K562 (cell line): ENCODE measurements at regions not wholly inside any gene's neighbourhood (a gene's known extent, or its start where the extent isn't known, plus 50 kb on each side); places are given as distances from the start of the nearest gene placed in this dataset.

Experiments
- CBX5 ChIP-seq: IDR thresholded peaks from 2 replicates; pipeline ENCODE4 v1.6.1; 2014; ENCODE audit warnings: low read depth, borderline replicate concordance
- MAFF ChIP-seq: IDR thresholded peaks from 2 replicates; pipeline ENCODE4 v1.6.1; 2012; ENCODE audit warnings: low read length, improper control_type of control experiment
- NCOA6 ChIP-seq: fragments of 450-650 bp; IDR thresholded peaks from 2 replicates; pipeline ENCODE4 v1.6.1; 2017; ENCODE audit warnings: mild to moderate bottlenecking
- POLR2A ChIP-seq: fragments of 450-650 bp; conservative IDR thresholded peaks from 2 replicates; pipeline ENCODE4 v1.6.1; 2016
- PURB ChIP-seq: sonication (generic); formaldehyde crosslinking; IDR thresholded peaks from 2 replicates; pipeline ENCODE4 v1.9.0; 2021; ENCODE audit warnings: low read depth, mild to moderate bottlenecking, missing genetic modification reagents
- TF ChIP-seq, protein P1 (sequence below): fragments of 250-450 bp; sonication (Bioruptor Pico); IDR thresholded peaks from 2 replicates; pipeline ENCODE4 v1.5.1; 2021; ENCODE audit warnings: mild to moderate bottlenecking
- TF ChIP-seq, protein P2 (sequence below), 3 experiments: IDR thresholded peaks in 2 of 3; conservative IDR thresholded peaks in 1 of 3; 2 replicates each; pipeline ENCODE4 v1.5.1; 2011 to 2012; ENCODE audit warnings: low read length in 3 of 3, mild to moderate bottlenecking in 3 of 3, control low read depth in 2 of 3, improper control_type of control experiment in 1 of 3, inconsistent platforms in 1 of 3, low read depth in 1 of 3, mixed read lengths in 1 of 3, moderate library complexity in 1 of 3; ENCODE audit not compliant: insufficient read depth in 2 of 3
- TF ChIP-seq, protein P3 (sequence below): fragments of 250-450 bp; sonication (Bioruptor Pico); IDR thresholded peaks from 2 replicates; pipeline ENCODE4 v1.5.0; 2020; ENCODE audit warnings: mild to moderate bottlenecking

GRCh38 chr6:14053811-14054210 is 63.8 kb upstream of the CD83 start:
- TF ChIP-seq MAFF (no peak), NCOA6 (no peak), CBX5 (no peak), PURB (CRISPR knock-in tag) (no peak), POLR2A (no peak)
- TF ChIP-seq, protein P1, sequence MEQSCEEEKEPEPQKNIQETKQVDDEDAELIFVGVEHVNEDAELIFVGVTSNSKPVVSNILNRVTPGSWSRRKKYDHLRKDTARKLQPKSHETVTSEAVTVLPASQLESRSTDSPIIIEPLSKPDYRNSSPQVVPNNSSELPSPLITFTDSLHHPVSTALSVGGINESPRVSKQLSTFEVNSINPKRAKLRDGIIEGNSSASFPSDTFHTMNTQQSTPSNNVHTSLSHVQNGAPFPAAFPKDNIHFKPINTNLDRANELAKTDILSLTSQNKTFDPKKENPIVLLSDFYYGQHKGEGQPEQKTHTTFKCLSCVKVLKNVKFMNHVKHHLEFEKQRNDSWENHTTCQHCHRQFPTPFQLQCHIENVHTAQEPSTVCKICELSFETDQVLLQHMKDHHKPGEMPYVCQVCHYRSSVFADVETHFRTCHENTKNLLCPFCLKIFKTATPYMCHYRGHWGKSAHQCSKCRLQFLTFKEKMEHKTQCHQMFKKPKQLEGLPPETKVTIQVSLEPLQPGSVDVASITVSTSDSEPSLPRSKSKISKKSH (CRISPR knock-in tag), result no peak
- TF ChIP-seq, protein P2, sequence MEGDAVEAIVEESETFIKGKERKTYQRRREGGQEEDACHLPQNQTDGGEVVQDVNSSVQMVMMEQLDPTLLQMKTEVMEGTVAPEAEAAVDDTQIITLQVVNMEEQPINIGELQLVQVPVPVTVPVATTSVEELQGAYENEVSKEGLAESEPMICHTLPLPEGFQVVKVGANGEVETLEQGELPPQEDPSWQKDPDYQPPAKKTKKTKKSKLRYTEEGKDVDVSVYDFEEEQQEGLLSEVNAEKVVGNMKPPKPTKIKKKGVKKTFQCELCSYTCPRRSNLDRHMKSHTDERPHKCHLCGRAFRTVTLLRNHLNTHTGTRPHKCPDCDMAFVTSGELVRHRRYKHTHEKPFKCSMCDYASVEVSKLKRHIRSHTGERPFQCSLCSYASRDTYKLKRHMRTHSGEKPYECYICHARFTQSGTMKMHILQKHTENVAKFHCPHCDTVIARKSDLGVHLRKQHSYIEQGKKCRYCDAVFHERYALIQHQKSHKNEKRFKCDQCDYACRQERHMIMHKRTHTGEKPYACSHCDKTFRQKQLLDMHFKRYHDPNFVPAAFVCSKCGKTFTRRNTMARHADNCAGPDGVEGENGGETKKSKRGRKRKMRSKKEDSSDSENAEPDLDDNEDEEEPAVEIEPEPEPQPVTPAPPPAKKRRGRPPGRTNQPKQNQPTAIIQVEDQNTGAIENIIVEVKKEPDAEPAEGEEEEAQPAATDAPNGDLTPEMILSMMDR (IDR thresholded peaks at IDR 0.05 in 2 of 3, conservative IDR thresholded peaks at IDR 0.05 in 1 of 3; ENCODE audit: insufficient read depth in 2 of 3, low read depth in 1 of 3, low read length in 3 of 3), result no peak
- TF ChIP-seq, protein P3, sequence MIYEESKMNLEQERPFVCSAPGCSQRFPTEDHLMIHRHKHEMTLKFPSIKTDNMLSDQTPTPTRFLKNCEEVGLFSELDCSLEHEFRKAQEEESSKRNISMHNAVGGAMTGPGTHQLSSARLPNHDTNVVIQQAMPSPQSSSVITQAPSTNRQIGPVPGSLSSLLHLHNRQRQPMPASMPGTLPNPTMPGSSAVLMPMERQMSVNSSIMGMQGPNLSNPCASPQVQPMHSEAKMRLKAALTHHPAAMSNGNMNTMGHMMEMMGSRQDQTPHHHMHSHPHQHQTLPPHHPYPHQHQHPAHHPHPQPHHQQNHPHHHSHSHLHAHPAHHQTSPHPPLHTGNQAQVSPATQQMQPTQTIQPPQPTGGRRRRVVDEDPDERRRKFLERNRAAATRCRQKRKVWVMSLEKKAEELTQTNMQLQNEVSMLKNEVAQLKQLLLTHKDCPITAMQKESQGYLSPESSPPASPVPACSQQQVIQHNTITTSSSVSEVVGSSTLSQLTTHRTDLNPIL, result no peak
